Prostate gland (tissue), 2 donors: ENCODE measurements at regions not wholly inside any gene's neighbourhood (a gene's known extent, or its start where the extent isn't known, plus 50 kb on each side); places are given as distances from the start of the nearest gene placed in this dataset.

Experiments used
- POLR2A ChIP-seq: fragments of 450-650 bp; IDR thresholded peaks from one replicate; pipeline ENCODE4 v1.6.1; 2016; ENCODE audit warnings: antibody characterized with exemption, mild to moderate bottlenecking
- POLR2AphosphoS5 ChIP-seq: sonication (generic); formaldehyde crosslinking; IDR thresholded peaks from one replicate; pipeline ENCODE4 v1.6.1; 2017; ENCODE audit warnings: antibody characterized with exemption
- TF ChIP-seq, protein P1 (sequence below), 4 experiments: fragments of 200-600 bp in 2 of 4; fragments of 450-650 bp in 2 of 4; sonication (generic) in 2 of 4; IDR thresholded peaks; 1 replicate in 3 of 4; 2 replicates in 1 of 4; pipeline ENCODE4 v1.5.1; 2016 to 2019; ENCODE audit warnings: antibody characterized with exemption in 4 of 4, mild to moderate bottlenecking in 2 of 4, moderate library complexity in 2 of 4

DNA sequence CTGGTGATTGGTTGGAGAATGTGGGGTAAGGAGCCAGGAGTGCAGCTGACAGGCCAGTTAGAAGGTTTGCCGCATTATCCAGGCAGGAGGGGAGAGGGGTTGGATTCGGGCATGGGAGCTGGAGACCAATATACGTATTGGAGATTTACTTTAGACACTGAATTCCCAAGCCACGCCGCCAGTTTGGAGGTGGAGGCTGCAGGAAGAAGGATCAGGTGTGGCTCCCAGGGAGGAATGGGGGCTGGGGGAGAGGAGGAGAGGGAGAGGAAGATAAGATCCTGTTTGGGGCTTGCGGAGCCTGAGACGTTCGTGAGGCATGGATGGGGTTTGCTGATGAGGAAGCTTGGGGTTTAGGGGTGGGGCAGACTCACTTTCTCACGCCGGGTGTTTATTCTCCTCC is 155.1 kb upstream of the IGSF21 start:
- TF ChIP-seq, protein P1, sequence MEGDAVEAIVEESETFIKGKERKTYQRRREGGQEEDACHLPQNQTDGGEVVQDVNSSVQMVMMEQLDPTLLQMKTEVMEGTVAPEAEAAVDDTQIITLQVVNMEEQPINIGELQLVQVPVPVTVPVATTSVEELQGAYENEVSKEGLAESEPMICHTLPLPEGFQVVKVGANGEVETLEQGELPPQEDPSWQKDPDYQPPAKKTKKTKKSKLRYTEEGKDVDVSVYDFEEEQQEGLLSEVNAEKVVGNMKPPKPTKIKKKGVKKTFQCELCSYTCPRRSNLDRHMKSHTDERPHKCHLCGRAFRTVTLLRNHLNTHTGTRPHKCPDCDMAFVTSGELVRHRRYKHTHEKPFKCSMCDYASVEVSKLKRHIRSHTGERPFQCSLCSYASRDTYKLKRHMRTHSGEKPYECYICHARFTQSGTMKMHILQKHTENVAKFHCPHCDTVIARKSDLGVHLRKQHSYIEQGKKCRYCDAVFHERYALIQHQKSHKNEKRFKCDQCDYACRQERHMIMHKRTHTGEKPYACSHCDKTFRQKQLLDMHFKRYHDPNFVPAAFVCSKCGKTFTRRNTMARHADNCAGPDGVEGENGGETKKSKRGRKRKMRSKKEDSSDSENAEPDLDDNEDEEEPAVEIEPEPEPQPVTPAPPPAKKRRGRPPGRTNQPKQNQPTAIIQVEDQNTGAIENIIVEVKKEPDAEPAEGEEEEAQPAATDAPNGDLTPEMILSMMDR (IDR thresholded peaks at IDR 0.05) = no peak
- TF ChIP-seq POLR2AphosphoS5 (no peak), POLR2A (no peak)
